Stimulated activated CD4-positive, alpha-beta T cell treated with anti-CD3 and anti-CD28 coated beads, Interleukin-2, amount 100 ng/mL, for 48 hours (primary cell): ENCODE measurements at regions not wholly inside any gene's neighbourhood (a gene's known extent, or its start where the extent isn't known, plus 50 kb on each side); places are given as distances from the start of the nearest gene placed in this dataset.
"Not testable (repeated sequence)": the region's sequence is repeated elsewhere in the genome, so short reads cannot be mapped to it uniquely, and the experiment has no call there.

ENCODE experiments used
- DNase-seq, 2 donors: peaks; one replicate each; pipeline ENCODE4 v3.0.0-alpha.2; 2020

DNA sequence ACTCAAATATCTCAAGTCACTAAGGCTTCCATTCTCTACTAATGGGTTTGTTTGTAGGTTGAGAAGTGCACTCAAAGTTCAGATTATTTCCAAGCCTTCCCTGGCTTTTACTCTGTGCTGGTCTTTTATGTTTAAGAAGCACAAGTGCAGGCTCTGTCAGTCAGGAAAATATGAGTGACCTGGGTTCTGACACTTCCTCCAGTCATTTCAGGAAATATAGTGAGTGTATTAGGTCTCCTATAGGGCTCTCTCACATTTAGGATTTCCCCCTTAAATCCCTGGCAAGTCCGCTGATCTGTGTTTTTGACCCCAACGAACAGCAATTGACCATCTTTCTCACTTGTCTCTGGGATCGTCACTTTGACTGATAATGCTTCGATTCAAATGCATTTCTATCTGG lies 210.2 kb downstream of the ARPP21 start:
- no peak for DNase-seq

DNA sequence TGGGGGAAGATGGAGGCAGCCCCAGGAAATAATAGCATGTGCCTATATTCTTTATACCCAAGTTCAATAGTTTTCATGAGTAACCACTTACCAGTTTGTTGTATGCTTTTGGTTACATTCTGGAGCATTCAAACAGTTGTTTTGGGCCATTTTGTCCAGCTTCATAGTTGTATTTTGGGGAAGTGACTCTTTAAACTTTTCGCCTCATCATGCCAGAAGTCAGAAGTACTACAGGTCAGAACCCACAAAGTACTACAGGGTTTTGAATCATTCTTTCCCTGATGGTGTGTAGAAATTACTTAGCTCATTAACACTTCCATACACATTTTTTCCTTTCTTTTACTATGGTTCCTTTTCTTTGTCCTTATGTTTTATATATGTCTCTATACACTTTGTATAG lies 210.6 kb downstream of the ARPP21 start:
- no peak for DNase-seq

GRCh38 chr3:35857004-35857403 lies 217.7 kb downstream of the ARPP21 start:
- DNase-seq = no peak

GRCh38 chr3:35862057-35862456 lies 222.7 kb downstream of the ARPP21 start:
- DNase-seq = no peak

GRCh38 chr3:35864871-35865270 lies 225.5 kb downstream of the ARPP21 start:
- DNase-seq = no peak

GRCh38 chr3:35867791-35868190 lies 228.5 kb downstream of the ARPP21 start:
- DNase-seq = no peak

GRCh38 chr3:35871009-35871408 lies 231.7 kb downstream of the ARPP21 start:
- no peak for DNase-seq

DNA sequence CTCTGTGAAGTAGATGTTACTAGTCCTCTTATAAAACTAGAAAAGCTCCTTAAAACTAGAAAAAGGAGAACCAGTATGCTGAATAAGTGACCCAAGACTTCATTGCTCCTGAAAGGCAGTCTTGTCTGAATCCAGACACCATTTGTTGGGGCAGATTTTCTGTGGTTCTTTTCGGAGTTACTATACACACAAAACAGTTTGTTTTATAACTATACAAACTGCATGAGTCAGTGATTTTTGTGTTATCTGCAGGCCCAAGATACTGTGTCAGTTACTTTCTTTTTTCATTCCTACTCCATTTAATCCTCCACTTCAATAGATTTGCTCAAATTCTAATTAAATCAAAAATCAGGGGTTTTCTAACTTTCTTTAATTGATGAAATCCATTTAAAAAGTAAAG lies 244.6 kb downstream of the ARPP21 start:
- DNase-seq = no peak

GRCh38 chr3:35894735-35895134 lies 255.4 kb downstream of the ARPP21 start:
- no peak for DNase-seq

DNA sequence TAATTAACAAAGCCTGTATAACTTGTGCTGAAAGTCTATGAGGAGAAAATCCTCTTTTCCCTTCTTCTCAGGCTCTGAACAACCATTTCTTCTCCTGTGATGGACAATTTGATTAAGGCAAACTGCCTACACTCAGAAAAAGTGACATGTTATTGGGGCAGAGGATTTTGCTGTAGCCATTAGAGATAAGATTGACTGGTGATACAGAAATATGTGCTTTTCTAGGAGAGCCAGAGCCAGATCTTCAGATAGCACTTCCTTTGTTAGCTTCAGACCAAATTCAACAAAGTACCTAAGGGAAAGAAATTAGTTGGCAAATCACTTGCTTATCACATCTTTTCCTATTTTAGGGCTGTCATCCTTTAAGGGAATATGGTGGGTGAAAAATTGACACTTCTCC lies 259.9 kb downstream of the ARPP21 start:
- no peak for DNase-seq

DNA sequence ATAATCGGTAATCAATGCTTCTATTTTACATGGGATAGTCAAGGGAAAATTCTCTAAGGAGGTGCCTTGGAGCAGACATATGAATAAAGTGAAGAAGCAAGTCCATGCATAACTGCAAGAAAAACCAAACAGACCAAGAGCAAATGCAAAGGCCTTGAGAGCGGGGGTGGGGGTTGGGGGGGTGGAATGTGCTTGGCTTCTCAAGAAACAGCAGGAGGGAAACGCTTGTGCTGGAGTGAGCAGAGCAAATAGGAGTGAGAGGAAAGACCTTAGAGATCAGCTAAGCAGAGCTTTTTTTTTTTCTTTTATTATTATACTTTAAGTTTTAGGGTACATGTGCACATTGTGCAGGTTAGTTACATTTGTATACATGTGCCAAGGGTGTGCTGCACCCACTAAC lies 260.8 kb downstream of the ARPP21 start:
- no peak for DNase-seq

DNA sequence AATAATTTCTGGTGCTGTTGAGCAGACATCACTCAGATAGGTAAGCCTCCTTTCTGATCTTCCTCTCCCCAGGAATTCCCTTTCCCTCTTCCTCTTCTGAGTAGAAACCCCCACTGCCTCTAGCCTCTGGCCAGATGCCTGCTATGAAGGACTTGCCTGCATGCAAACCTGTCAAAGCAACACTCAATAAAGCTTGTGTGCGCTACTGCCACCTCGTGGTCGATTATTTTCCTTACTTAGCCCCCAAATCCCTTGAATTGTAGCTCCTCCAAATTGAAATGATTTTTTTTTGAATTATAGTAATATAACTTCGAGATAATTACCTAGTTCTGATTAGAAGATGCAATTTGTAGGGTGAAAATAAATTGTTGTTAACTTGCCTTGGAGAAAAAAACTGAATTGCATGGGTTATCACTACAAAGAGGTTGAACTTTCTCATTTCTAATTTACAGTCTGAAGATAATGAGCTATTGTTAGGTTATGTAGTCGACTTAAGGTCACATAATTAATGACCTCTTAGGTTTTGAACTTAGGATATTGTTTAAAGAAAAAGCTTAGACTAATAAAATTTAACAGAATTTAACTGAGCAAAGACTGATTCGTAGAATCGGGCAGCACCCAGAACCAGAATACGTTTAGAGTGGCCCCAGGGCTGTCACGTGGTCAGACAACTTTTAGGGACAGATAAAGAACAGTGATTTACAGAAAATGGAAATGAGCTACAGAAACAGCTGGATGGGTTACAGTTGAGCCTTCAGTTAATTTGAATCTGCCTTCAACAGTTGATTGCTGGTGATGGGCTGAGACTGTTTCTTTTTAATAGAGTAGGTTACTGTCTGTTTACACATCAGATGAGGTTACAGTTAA lies 269.3 kb downstream of the ARPP21 start:
- DNase-seq = peak; percentile 40 to 46

GRCh38 chr3:35919160-35919559 lies 279.8 kb downstream of the ARPP21 start:
- no peak for DNase-seq

DNA sequence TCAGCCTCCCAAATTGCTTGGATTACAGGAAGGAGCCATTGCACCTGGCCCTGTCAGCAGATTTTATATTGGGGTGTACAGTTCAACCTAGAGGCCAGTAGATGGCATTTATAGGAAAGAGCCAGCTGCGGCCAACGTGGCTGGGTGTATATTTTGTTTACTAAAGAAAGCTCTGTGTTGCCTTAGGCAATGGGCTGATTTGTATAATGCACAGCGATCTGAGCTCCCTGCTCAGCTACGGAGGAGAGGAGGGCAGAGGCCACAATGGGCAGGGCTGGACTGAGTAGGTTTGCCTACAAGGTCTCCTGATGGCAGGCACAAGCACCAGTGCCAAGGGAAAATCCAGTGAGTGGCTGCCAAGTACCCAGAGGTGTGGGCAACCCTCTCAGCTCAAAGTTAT lies 282.4 kb downstream of the ARPP21 start:
- no peak for DNase-seq

GRCh38 chr3:35924070-35924469 lies 284.7 kb downstream of the ARPP21 start:
- not testable (repeated sequence) for DNase-seq

- DNase-seq = no peak
Observed at GRCh38 chr3:35927441-35927840, 288.1 kb downstream of the ARPP21 start.

- DNase-seq = no peak
Observed at GRCh38 chr3:35929158-35929557, 289.8 kb downstream of the ARPP21 start.

GRCh38 chr3:35931867-35932266 lies 292.5 kb downstream of the ARPP21 start:
- DNase-seq = no peak

GRCh38 chr3:35932995-35933394 lies 293.7 kb downstream of the ARPP21 start:
- no peak for DNase-seq

GRCh38 chr3:35936571-35936970 lies 297.2 kb downstream of the ARPP21 start:
- DNase-seq = no peak

- no peak for DNase-seq
Observed at GRCh38 chr3:35944926-35945710, 305.8 kb downstream of the ARPP21 start.

DNA sequence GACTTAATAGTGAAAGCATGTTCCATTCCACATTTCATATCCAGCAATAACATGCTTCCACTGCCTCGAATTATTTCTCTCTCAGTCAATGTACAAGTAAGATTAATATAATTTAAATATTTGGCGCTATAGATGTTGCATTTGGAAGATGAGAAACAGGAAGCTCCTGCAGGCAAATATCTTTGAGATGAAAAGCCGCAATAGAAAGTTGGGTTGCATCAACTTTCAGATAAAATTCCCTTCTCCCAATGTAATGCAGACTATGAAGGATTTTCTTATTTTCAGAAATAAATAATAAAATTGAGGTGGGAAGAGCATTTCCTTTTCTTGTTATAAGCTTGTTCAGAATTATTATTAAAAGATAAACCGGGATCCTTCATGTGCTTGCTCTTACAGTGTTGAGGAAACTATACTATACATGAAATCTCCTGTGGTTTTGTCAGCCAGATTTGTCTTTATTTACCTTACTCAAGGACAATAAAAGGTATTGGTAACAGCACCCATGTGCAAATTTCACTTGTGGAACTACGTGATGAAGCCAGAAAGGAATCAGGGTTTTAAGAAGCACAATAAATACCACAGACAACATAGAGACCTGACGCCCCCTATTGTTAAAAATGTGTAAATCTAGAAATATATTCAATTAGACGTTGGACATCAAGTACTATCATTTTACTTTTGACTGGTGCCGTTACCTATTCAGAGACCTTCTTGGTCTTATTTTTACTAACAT lies 307.0 kb downstream of the ARPP21 start:
- DNase-seq = no peak

DNA sequence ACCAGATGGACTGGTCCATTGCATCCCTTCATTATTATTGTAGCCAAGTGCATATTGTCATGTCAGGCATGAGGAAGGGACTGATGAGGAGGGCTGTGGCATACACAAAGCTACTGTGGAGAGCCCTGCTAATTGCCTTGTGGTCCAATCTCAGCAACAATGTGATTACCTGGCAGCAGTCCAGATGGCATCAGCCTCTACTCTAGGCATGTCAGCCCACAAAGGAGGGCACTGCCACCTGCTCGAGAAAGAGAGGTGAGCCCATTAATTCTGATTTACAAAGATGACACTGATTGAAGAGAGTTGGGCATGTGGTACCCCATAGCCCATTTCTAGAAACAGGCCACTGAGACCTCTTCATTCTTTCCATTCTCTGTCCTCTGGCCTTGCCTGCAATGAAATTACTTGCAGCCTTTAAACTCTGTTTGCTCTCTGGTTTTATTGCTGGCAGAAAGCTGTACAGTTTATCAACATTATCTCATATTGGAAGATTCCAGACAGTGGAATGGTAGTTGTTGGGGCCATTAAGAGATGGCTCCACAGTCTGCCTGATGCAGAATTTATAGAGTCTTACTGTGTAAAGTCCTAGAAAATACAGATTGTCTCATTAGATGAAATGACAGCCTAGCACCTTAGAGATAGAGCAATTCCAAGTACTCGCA lies 307.7 kb downstream of the ARPP21 start:
- DNase-seq = no peak
